Keratinocyte (primary cell): ENCODE measurements at regions not wholly inside any gene's neighbourhood (a gene's known extent, or its start where the extent isn't known, plus 50 kb on each side); places are given as distances from the start of the nearest gene placed in this dataset.

Experiments used
- DNase-seq: peaks from one replicate; pipeline ENCODE4 v3.0.0-alpha.2; 2011; ENCODE audit warnings: low read depth, missing footprints, low spot score
- FAIRE-seq: peaks from 2 replicates; lab custom pipeline; 2011; peaks lifted over from hg19 to GRCh38; lab: Jason Lieb, UNC
- H2AFZ ChIP-seq: 2 replicates; pipeline ENCODE4 v1.6.0; 2012; ENCODE audit warnings: low read length, control low read depth, inconsistent platforms; ENCODE audit not compliant: control insufficient read depth
- H3K27ac ChIP-seq: 2 replicates; pipeline ENCODE4 v1.5.1; 2011; ENCODE audit warnings: low read length; ENCODE audit not compliant: control insufficient read depth, insufficient read depth
- H3K27me3 ChIP-seq: 3 replicates; pipeline ENCODE4 v1.6.0; 2011; ENCODE audit warnings: low read length; ENCODE audit not compliant: control insufficient read depth, insufficient read depth; ENCODE audit errors: extremely low read depth
- H3K36me3 ChIP-seq, 2 experiments: 2 replicates in 1 of 2; 3 replicates in 1 of 2; pipeline ENCODE4 v1.5.1; 2011; ENCODE audit warnings: low read length in 2 of 2, mild to moderate bottlenecking in 1 of 2; ENCODE audit not compliant: control insufficient read depth in 2 of 2, insufficient read depth in 2 of 2; ENCODE audit errors: extremely low read depth in 1 of 2
- H3K4me1 ChIP-seq: 3 replicates; pipeline ENCODE4 v1.5.1; 2011; ENCODE audit warnings: low read length; ENCODE audit not compliant: control insufficient read depth, insufficient read depth; ENCODE audit errors: extremely low read depth
- H3K4me2 ChIP-seq: 3 replicates; pipeline ENCODE4 v1.6.0; 2011; ENCODE audit warnings: low read depth, low read length; ENCODE audit not compliant: control insufficient read depth, insufficient read depth; ENCODE audit errors: extremely low read depth
- H3K4me3 ChIP-seq, 3 experiments: fragments of 200-600 bp in 1 of 3; sonication (generic) in 1 of 3; 2 replicates in 2 of 3; 3 replicates in 1 of 3; pipeline ENCODE4 v1.5.1; 2011 to 2016; ENCODE audit warnings: low read length in 3 of 3, mild to moderate bottlenecking in 3 of 3, control low read depth in 2 of 3, inconsistent platforms in 1 of 3, low read depth in 1 of 3, mixed read lengths in 1 of 3, mixed run types in 1 of 3, moderate library complexity in 1 of 3; ENCODE audit not compliant: control insufficient read depth in 2 of 3, insufficient read depth in 2 of 3; ENCODE audit errors: extremely low read depth in 1 of 3
- H3K79me2 ChIP-seq: 2 replicates; pipeline ENCODE4 v1.6.0; 2012; ENCODE audit warnings: low read length; ENCODE audit not compliant: control insufficient read depth, insufficient read depth
- H3K9ac ChIP-seq: 3 replicates; pipeline ENCODE4 v1.6.0; 2011; ENCODE audit warnings: low read length; ENCODE audit not compliant: control insufficient read depth, insufficient read depth; ENCODE audit errors: extremely low read depth
- H3K9me1 ChIP-seq: 3 replicates; pipeline ENCODE4 v1.6.0; 2011; ENCODE audit warnings: low read length; ENCODE audit not compliant: control insufficient read depth, insufficient read depth; ENCODE audit errors: extremely low read depth
- H3K9me3 ChIP-seq: 2 replicates; pipeline ENCODE4 v1.5.1; 2012; ENCODE audit warnings: low read depth, low read length; ENCODE audit not compliant: control insufficient read depth
- H4K20me1 ChIP-seq: 3 replicates; pipeline ENCODE4 v1.6.0; 2011; ENCODE audit warnings: low read length; ENCODE audit not compliant: control insufficient read depth, insufficient read depth; ENCODE audit errors: extremely low read depth
- CTCF ChIP-seq, 3 experiments: IDR thresholded peaks in 1 of 3; conservative IDR thresholded peaks in 1 of 3; optimal IDR thresholded peaks in 1 of 3; 2 replicates in 2 of 3; 3 replicates in 1 of 3; pipeline versions ENCODE3 to v1.5.1; 2011; ENCODE audit warnings: low read length in 3 of 3, mild to moderate bottlenecking in 3 of 3, moderate library complexity in 2 of 3, control low read depth in 1 of 3, inconsistent platforms in 1 of 3; ENCODE audit not compliant: insufficient read depth in 2 of 3; ENCODE audit errors: extremely low read depth in 1 of 3
- EZH2 ChIP-seq: IDR thresholded peaks from one replicate; pipeline ENCODE4 v1.6.1; 2012; ENCODE audit warnings: inconsistent platforms, mild to moderate bottlenecking, low read length, moderate library complexity
- dilution Hi-C: fragments of 300-500 bp; cut with MboI; formaldehyde crosslinking; loops from one replicate; pipeline ENCODE4 v1.7.0; 2020; ENCODE audit warnings: low sequenced_read_pairs; ENCODE audit not compliant: extremely low pct_ligation_motif_present

GRCh38 chr11:134727636-134728035 is 315.6 kb upstream of the B3GAT1 start:
- H4K20me1 ChIP-seq: no peaks in the 10 kb centered on the region
- DNase-seq (no peak), FAIRE-seq (no peak)
- dilution Hi-C loops: no loop called here
- H2AFZ ChIP-seq: no peak overlapping the region
- no peak overlapping the region for H3K4me3 ChIP-seq
- no peaks in the 10 kb centered on the region for H3K9me1 ChIP-seq
- no peaks in the 10 kb centered on the region for H3K79me2 ChIP-seq
- H3K4me1 ChIP-seq: no peaks in the 10 kb centered on the region
- H3K36me3 ChIP-seq: no peaks in the 10 kb centered on the region
- TF ChIP-seq CTCF (optimal IDR thresholded peaks at IDR 0.05 in 1 of 3, IDR thresholded peaks at IDR 0.05 in 1 of 3, conservative IDR thresholded peaks at IDR 0.05 in 1 of 3; ENCODE audit: extremely low read depth in 1 of 3, insufficient read depth in 2 of 3, low read length in 3 of 3) (no peak), EZH2 (no peak)
- no peaks in the 10 kb centered on the region for H3K9me3 ChIP-seq
- no peak overlapping the region for H3K27ac ChIP-seq
- no peaks in the 10 kb centered on the region for H3K27me3 ChIP-seq
- H3K9ac ChIP-seq: no peak overlapping the region
- H3K4me2 ChIP-seq: no peak overlapping the region

GRCh38 chr11:134727204-134727603 is 315.2 kb upstream of the B3GAT1 start:
- DNase-seq: no peak
- TF ChIP-seq CTCF (optimal IDR thresholded peaks at IDR 0.05 in 1 of 3, IDR thresholded peaks at IDR 0.05 in 1 of 3, conservative IDR thresholded peaks at IDR 0.05 in 1 of 3; ENCODE audit: extremely low read depth in 1 of 3, insufficient read depth in 2 of 3, low read length in 3 of 3) (no peak), EZH2 (no peak)
- no peaks in the 10 kb centered on the region for H3K79me2 ChIP-seq
- H3K4me3 ChIP-seq: no peak overlapping the region
- no peak overlapping the region for H3K4me2 ChIP-seq
- H3K27ac ChIP-seq: no peak overlapping the region
- H3K9me3 ChIP-seq: no peaks in the 10 kb centered on the region
- H3K9me1 ChIP-seq: no peaks in the 10 kb centered on the region
- H3K27me3 ChIP-seq: no peaks in the 10 kb centered on the region
- FAIRE-seq: no peak
- no peaks in the 10 kb centered on the region for H4K20me1 ChIP-seq
- no peak overlapping the region for H3K9ac ChIP-seq
- H3K4me1 ChIP-seq: no peaks in the 10 kb centered on the region
- dilution Hi-C loops: no loop called here
- no peak overlapping the region for H2AFZ ChIP-seq
- no peaks in the 10 kb centered on the region for H3K36me3 ChIP-seq
